ENCODE measurements at regions not wholly inside any gene's neighbourhood (a gene's known extent, or its start where the extent isn't known, plus 50 kb on each side); places are given as distances from the start of the nearest gene placed in this dataset.

- Mint-ChIP-seq H3K36me3 (ENCODE audit: insufficient read depth, unreplicated experiment) (no peaks in the 10 kb centered on the region), H3K4me1 (ENCODE audit: low read depth, unreplicated experiment) (peaks cover 10% of the 10 kb centered on the region), H3K27ac (ENCODE audit: unreplicated experiment) (no peak overlapping the region), H3K9me3 (ENCODE audit: unreplicated experiment) (no peaks in the 10 kb centered on the region), H3K27me3 (ENCODE audit: insufficient read depth, unreplicated experiment) (no peaks in the 10 kb centered on the region), H3K4me3 (ENCODE audit: unreplicated experiment) (no peak overlapping the region)
- ChIA-PET CTCF (no interaction called here), POLR2A (no interaction called here)
- DNase-seq, result no peak
- H3K4me3 ChIP-seq (ENCODE audit: low read depth, low read length), result no peak overlapping the region
- TF ChIP-seq CTCF (IDR thresholded peaks at IDR 0.05; ENCODE audit: insufficient read depth in 1 of 2, low read depth in 1 of 2, low read length in 1 of 2, severe bottlenecking in 1 of 2, unreplicated experiment in 1 of 2), result no peak
- H3K4me1 ChIP-seq, result peaks cover 7% of the 10 kb centered on the region; the same call in 1 of the 2 replicates
- no peaks in the 10 kb centered on the region for H3K27me3 ChIP-seq (replicated peaks; ENCODE audit: control insufficient read depth, insufficient read depth, low read length)
- intact Hi-C loops (cut with micrococcal nuclease; ENCODE audit: unreplicated experiment), result no loop called here
- H3K9me3 ChIP-seq, result no peaks in the 10 kb centered on the region
- BruUV-seq (replicated peaks), result no TSS peak
- no peaks in the 10 kb centered on the region for H3K36me3 ChIP-seq (ENCODE audit: control insufficient read depth, insufficient read depth, low read length)
Measured at GRCh38 chr18:67144329-67144728, 372.2 kb downstream of the DSEL start.

- Histone ChIP-seq H3K27me3 (replicated peaks; ENCODE audit: control insufficient read depth, insufficient read depth, low read length) (no peaks in the 10 kb centered on the region), H3K4me1 (peaks cover 7% of the 10 kb centered on the region; the same call in 1 of the 2 replicates), H3K4me3 (ENCODE audit: low read depth, low read length) (no peak overlapping the region), H3K9me3 (no peaks in the 10 kb centered on the region), H3K36me3 (ENCODE audit: control insufficient read depth, insufficient read depth, low read length) (no peaks in the 10 kb centered on the region)
- no peak overlapping the region for H3K4me3 Mint-ChIP-seq (ENCODE audit: unreplicated experiment)
- no peak for DNase-seq
- TF ChIP-seq CTCF (IDR thresholded peaks at IDR 0.05; ENCODE audit: insufficient read depth in 1 of 2, low read depth in 1 of 2, low read length in 1 of 2, severe bottlenecking in 1 of 2, unreplicated experiment in 1 of 2), result no peak
- no peaks in the 10 kb centered on the region for H3K27me3 Mint-ChIP-seq (ENCODE audit: insufficient read depth, unreplicated experiment)
- no peaks in the 10 kb centered on the region for H3K9me3 Mint-ChIP-seq (ENCODE audit: unreplicated experiment)
- H3K4me1 Mint-ChIP-seq (ENCODE audit: low read depth, unreplicated experiment), result peaks cover 10% of the 10 kb centered on the region
- H3K27ac Mint-ChIP-seq (ENCODE audit: unreplicated experiment), result no peak overlapping the region
- CTCF ChIA-PET, result no interaction called here
- BruUV-seq (replicated peaks), result no TSS peak
- H3K36me3 Mint-ChIP-seq (ENCODE audit: insufficient read depth, unreplicated experiment), result no peaks in the 10 kb centered on the region
- intact Hi-C loops (cut with micrococcal nuclease; ENCODE audit: unreplicated experiment), result no loop called here
- POLR2A ChIA-PET, result no interaction called here
Measured at GRCh38 chr18:67143028-67143427, 373.5 kb downstream of the DSEL start.

GRCh38 chr18:67142604-67143003 is 373.9 kb downstream of the DSEL start:
- CTCF ChIA-PET, result no interaction called here

More at GRCh38 chr18:67142604-67143003, 373.9 kb downstream of the DSEL start:
- DNase-seq, result no peak
- Mint-ChIP-seq H3K4me1 (ENCODE audit: low read depth, unreplicated experiment) (peaks cover 10% of the 10 kb centered on the region), H3K36me3 (ENCODE audit: insufficient read depth, unreplicated experiment) (no peaks in the 10 kb centered on the region), H3K27me3 (ENCODE audit: insufficient read depth, unreplicated experiment) (no peaks in the 10 kb centered on the region), H3K27ac (ENCODE audit: unreplicated experiment) (no peak overlapping the region), H3K9me3 (ENCODE audit: unreplicated experiment) (no peaks in the 10 kb centered on the region), H3K4me3 (ENCODE audit: unreplicated experiment) (no peak overlapping the region)
- TF ChIP-seq CTCF (IDR thresholded peaks at IDR 0.05; ENCODE audit: insufficient read depth in 1 of 2, low read depth in 1 of 2, low read length in 1 of 2, severe bottlenecking in 1 of 2, unreplicated experiment in 1 of 2), result no peak
- Histone ChIP-seq H3K4me1 (peaks cover 7% of the 10 kb centered on the region; the same call in 1 of the 2 replicates), H3K4me3 (ENCODE audit: low read depth, low read length) (no peak overlapping the region), H3K27me3 (replicated peaks; ENCODE audit: control insufficient read depth, insufficient read depth, low read length) (no peaks in the 10 kb centered on the region), H3K36me3 (ENCODE audit: control insufficient read depth, insufficient read depth, low read length) (no peaks in the 10 kb centered on the region), H3K9me3 (no peaks in the 10 kb centered on the region)
- intact Hi-C loops (cut with micrococcal nuclease; ENCODE audit: unreplicated experiment), result no loop called here
- no TSS peak for BruUV-seq (replicated peaks)
- POLR2A ChIA-PET, result no interaction called here

Measured in Caco-2 (cell line).